NT2/D1 (cell line): ENCODE measurements at regions not wholly inside any gene's neighbourhood (a gene's known extent, or its start where the extent isn't known, plus 50 kb on each side); places are given as distances from the start of the nearest gene placed in this dataset.

ENCODE experiments used
- SUZ12 ChIP-seq: IDR thresholded peaks from 2 replicates; pipeline ENCODE4 v1.6.1; 2011; ENCODE audit not compliant: insufficient read length, insufficient read depth; ENCODE audit errors: extremely low read depth
- YY1 ChIP-seq: IDR thresholded peaks from 2 replicates; pipeline ENCODE4 v1.6.1; 2011; ENCODE audit not compliant: insufficient read length, insufficient read depth
- ZNF274 ChIP-seq: IDR thresholded peaks from 2 replicates; pipeline ENCODE4 v1.6.1; 2011; ENCODE audit warnings: mild to moderate bottlenecking, low read depth, low read length

GRCh38 chr11:39434466-39434865 is 2025.0 kb downstream of the LRRC4C start:
- TF ChIP-seq YY1 (no peak), SUZ12 (no peak), ZNF274 (no peak)
